IPS-18c (cell line): ENCODE measurements at regions not wholly inside any gene's neighbourhood (a gene's known extent, or its start where the extent isn't known, plus 50 kb on each side); places are given as distances from the start of the nearest gene placed in this dataset.

Experiments
- H3K4me3 ChIP-seq: 2 replicates; pipeline ENCODE4 v1.7.0; 2013; ENCODE audit warnings: low read depth, mild to moderate bottlenecking, low read length, moderate library complexity; ENCODE audit not compliant: insufficient read depth
- H3K9me3 ChIP-seq: one replicate; pipeline ENCODE4 v1.6.1; 2013; ENCODE audit warnings: mild to moderate bottlenecking, low read length, moderate library complexity; ENCODE audit not compliant: control insufficient read depth, insufficient read depth

DNA sequence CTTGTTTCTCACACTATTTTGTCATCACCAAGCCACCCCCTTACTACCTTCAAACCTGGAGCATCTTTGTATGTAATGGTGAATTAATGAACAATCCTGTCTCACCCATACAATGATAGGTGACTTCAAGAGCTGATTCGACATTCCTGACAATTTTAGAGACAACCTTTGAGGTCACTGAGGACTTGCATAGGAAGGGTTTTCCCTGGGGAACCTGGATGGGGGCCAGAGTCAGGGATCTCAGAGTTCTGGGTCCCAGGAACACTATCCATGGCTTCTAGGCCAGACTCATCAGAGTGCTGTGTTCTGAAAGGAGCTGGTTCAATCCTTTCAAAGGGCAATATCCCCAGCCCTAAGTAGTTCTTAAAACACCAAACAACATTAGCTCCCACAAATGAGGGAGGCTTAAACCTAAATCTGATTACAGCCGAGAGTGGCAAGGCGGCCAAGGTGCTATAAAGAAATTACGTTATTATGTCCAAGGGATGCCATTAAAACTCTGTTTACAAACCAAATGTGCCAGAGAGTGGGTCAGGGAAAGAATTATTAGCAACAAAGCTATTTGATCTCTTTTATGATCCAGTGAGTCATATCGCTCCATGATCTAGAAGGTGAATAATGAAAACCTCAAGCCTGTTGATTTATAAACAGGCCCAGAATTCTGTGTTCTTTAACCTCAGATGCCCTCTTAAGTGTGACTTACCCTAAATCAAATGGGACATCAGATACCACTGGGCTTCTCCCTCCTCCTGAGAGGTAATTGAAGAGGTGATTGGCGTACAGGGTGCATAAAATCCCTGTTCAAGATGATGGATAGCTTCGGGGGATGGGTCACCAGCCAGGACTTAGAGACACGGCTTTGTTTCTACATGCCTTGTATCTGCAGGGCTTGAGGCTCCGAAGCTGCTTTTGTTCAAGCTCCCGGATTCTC lies 230.2 kb upstream of the TBX3 start:
- no peaks in the 10 kb centered on the region for H3K9me3 ChIP-seq
- no peak overlapping the region for H3K4me3 ChIP-seq

DNA sequence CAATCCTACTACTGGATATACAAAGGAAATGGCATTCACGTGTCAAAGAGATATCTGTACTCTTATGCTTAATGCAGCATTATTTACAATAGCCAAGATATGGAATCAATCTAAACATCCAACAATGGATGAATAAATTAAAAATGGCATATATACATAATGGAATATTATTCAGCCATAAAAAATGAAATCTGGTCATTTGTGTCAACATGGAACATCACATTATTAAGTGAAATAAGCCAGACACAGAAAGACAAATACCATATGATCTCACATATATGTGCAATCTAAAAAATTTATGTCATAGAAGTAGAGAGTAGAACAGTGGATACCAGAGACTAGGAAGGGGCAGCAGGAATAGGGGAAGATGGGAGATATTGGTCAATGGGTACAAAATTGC lies 228.8 kb upstream of the TBX3 start:
- Histone ChIP-seq H3K4me3 (no peak overlapping the region), H3K9me3 (no peaks in the 10 kb centered on the region)

DNA sequence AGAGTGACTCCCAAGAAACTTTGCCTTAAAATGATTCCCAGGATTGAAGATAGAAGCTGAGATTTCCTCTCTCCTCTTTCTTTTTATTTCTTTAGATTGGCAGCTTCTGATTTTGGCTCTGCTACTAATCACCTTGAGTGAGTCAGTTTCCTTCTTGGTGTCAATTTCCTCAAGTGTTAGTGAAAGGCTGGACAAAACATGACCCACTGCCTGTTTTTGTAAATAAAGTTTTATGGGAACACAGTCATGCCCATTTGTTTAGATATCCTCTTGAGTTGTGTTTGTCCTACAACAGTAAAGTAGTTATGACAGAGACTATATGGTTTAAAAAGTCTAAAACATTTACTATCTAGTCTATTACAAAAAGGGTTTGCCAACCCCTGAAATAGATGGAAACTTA lies 227.2 kb upstream of the TBX3 start:
- H3K9me3 ChIP-seq = no peaks in the 10 kb centered on the region
- no peak overlapping the region for H3K4me3 ChIP-seq

DNA sequence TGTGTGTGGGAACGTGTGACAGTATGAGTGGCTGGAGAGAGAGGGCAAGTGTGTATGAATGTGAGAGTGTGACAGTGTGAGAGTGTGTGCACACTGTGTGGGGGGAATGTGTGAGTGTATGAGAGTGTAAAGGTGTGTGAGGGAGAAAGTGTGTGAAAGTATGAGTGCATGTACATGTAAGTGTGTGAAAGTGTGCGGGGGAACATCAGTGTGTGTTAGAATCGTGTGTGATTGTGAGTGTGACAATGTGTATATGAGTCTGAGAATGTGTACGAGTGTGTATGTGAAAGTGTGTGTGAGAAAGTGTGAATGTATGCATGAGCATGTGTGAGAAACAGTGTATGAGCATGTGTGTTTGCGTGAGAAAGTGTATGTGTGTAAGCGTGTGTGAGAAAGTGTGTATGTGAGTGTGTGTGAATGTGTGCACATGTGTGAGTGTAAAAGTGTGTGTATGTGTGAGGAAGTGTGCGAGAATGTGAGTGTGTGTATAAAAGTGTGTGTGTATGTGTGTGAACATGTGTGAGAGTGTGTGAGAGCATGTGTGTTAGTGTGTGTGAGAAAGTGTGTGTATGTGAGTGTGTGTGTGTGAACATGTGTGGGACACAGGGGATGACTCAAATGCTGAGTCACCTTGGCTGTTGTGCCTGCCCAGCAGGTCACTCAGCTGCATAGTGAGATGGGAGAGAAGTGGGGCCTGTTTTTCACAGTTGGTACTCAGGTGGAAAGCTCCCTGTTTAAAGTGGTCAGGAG lies 220.5 kb upstream of the TBX3 start:
- no peaks in the 10 kb centered on the region for H3K9me3 ChIP-seq
- no peak overlapping the region for H3K4me3 ChIP-seq

GRCh38 chr12:114903083-114903691 lies 219.2 kb upstream of the TBX3 start:
- Histone ChIP-seq H3K9me3 (no peaks in the 10 kb centered on the region), H3K4me3 (no peak overlapping the region)

GRCh38 chr12:114902665-114903064 lies 218.7 kb upstream of the TBX3 start:
- H3K4me3 ChIP-seq = no peak overlapping the region
- no peaks in the 10 kb centered on the region for H3K9me3 ChIP-seq

DNA sequence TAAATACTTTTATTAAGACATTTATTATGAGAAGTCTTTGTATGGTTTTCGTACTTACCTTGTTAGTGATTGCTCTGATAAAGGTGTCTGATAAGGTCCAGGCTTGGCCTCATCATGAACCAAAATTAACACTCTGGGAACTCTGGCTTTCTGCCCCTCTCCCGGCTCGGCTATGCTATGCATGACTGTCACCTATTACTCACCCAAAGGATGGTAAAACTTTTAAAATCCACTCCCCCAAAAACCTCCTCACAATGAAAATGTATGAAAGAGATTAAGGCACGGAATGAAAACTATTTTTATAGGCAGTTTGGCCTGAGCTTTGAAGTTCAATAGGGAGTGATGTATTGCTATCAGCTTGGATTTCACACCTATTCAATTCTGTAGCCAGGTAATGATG lies 217.3 kb upstream of the TBX3 start:
- H3K9me3 ChIP-seq = no peaks in the 10 kb centered on the region
- no peak overlapping the region for H3K4me3 ChIP-seq

DNA sequence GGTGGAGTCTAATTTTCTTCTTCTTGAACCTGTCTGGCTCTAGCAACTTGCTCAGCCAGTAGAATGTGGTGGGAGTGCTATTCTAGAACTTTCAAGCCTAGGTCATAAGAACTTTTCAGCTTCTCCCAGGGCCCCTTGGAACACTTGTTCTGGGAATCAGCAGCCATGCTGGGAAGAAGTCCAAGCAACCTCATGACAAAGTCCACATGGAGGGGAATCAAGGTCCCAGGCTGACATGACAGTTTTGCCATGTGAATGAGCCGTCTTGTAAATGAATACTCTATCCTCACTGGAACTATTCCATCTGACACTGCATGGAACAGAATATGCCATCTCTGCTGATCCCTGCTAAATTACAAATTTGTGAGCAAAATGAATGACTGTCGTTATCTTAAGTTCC lies 214.2 kb upstream of the TBX3 start:
- no peaks in the 10 kb centered on the region for H3K9me3 ChIP-seq
- H3K4me3 ChIP-seq = no peak overlapping the region

DNA sequence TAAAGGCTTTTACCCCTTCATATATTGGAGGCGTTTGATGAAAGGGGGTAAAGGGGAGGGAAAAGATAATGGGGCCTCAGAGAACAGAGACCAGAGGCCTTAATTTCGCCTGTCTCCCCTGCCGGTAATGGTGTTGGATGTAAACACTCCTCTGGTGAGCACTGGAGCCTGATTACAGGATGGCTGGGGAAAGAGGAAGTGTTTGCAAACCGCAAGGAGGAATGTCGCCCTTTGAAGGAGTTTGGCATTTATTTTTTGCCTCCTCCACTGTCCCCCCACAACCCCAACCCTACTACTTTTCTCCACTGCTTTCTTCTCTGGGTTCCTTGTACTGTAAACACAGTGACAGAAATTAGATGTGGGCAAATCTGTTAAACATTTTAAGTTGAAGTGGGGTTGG lies 211.9 kb upstream of the TBX3 start:
- no peaks in the 10 kb centered on the region for H3K9me3 ChIP-seq
- no peak overlapping the region for H3K4me3 ChIP-seq

- Histone ChIP-seq H3K9me3 (no peaks in the 10 kb centered on the region), H3K4me3 (no peak overlapping the region)
These were observed 211.1 kb upstream of the TBX3 start for GRCh38 chr12:114895081-114895480.

DNA sequence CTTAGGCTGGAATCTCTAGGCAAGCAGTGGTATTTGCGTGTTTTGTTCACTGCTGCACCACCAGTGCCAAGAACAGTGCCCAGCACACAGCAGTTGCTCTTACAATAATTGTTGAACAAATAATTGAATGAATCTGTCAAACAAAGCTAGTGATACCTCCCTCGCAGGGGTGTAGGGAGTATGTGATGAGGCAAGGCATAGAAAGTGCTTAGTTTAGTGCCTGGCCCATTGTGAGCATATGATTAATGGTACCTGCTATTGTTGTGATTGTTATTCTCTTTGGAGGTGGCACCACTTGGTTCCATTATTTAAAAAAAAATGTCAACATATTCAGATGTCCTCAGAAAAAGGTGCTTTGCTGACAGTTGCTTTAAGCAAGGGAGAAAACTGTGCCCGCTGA lies 210.1 kb upstream of the TBX3 start:
- no peak overlapping the region for H3K4me3 ChIP-seq
- H3K9me3 ChIP-seq = no peaks in the 10 kb centered on the region

DNA sequence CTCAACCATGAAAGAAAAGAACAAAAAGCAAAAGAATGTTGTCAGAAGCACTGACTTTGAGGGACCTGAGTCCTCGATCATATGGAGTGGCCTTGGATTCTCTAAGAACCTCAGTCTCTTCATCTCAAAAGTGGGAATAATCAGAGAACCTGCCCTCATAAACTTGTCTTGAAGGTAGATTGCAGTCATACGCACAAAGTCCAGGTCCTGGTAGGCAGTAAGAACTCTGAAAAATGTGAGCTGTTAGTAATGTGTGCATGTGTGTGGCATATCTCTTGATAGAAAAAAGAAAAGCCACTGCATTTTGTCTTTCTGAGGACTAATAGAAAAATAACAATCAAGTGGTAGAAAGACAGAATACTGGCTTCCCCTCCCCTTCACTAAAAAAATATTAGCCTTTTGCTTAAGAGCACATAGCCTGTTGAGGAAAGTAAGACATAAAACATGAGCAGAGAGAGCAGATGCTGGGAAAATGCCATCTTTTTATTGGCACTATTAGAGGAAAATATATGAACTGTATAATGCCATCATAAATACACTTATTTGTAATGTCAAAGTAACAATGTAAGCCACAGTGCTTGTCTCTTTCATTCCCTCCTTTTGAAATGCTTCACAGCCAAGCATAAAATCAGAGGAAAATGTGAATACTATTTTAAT lies 205.1 kb upstream of the TBX3 start:
- Histone ChIP-seq H3K9me3 (peaks cover 1% of the 10 kb centered on the region), H3K4me3 (no peak overlapping the region)

DNA sequence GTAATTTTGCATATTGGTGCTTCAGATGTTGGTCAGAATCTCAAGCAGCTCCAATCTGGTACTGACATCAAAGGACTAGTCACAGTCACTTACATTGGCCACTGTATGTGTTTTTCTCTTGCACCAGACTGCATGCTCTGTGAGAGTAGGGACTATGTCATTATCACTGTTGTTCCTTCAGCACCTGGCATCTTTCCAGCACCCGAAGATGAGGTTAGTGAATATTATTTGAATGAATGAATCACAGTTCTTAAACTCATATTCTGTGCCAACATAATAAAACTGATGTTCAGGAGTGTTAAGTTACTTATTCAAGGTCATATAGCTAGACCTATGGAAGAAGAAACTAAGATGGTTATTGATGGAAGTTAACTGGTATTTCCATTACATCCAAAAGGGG lies 204.5 kb upstream of the TBX3 start:
- peaks cover 3% of the 10 kb centered on the region for H3K9me3 ChIP-seq
- H3K4me3 ChIP-seq = no peak overlapping the region

DNA sequence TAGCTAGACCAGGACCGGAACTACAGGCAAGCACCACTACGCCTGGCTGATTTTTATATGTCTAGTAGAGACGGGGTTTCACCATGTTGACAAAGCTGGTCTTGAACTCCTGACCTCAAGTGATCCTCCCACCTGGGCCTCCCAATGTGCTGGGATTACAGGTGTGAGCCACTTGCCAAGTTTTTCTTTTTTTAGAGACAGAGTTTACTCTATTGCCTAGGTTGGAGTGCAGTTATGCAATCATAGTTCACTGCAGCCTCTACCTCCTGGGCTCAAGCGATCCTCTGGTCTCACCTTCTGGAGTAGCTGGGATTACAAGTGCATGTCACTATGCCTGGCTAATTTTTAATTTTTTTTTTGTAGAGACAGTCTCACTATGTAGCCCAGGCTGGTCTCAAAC lies 201.5 kb upstream of the TBX3 start:
- peaks cover 3% of the 10 kb centered on the region for H3K9me3 ChIP-seq
- no peak overlapping the region for H3K4me3 ChIP-seq

- peaks cover 3% of the 10 kb centered on the region for H3K9me3 ChIP-seq
- H3K4me3 ChIP-seq = no peak overlapping the region
These were observed 200.6 kb upstream of the TBX3 start for GRCh38 chr12:114884575-114884974.

- H3K9me3 ChIP-seq = peaks cover 3% of the 10 kb centered on the region
- H3K4me3 ChIP-seq = no peak overlapping the region
These were observed 198.1 kb upstream of the TBX3 start for GRCh38 chr12:114882083-114882482.

DNA sequence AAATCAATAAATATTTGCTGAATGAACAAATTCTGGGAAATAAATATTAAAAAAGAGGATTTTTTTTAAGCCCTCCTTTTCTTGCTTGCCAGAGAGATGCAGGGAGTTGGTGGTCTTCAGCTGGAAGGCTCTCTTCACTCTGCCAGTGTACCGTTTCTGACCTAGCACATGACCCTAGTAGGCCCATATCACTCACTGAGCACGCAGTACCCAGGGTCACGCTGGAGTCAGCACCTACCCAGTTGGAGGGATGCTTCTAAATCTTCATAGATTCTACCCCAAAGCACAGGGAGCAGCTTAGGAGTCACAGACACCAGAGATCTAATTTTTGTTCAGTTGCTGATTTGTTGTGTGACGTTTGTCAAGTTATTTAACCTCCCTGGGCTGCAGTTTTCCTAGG lies 195.4 kb upstream of the TBX3 start:
- Histone ChIP-seq H3K9me3 (peaks cover 3% of the 10 kb centered on the region), H3K4me3 (no peak overlapping the region)
